Activated T-cell treated with anti-CD3 and anti-CD28 coated beads for 24 hours (primary cell): ENCODE measurements at regions not wholly inside any gene's neighbourhood (a gene's known extent, or its start where the extent isn't known, plus 50 kb on each side); places are given as distances from the start of the nearest gene placed in this dataset.
"Not testable (repeated sequence)": the region's sequence is repeated elsewhere in the genome, so short reads cannot be mapped to it uniquely, and the experiment has no call there.

Source experiments
- DNase-seq: peaks from one replicate; pipeline ENCODE4 v3.0.0-alpha.2; 2020; ENCODE audit warnings: low read depth

DNA sequence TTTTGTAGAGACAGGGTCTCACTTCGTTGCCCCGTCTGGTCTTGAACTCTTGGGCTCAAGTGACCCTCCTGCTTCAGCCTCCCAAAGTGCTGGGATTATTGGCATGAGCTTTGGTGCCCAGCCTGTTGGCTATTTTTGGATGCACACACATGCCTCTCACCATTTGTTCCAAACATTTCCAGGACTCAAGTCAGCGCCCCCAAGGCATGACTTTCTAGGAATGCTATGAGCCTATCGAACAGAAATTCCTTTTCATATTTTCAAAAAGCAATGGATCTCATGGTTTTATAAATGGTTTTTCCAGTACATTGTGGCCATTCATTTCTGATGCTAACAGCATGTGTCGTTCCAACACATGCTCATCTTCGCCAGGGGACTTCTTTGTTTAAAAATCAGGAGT, 119.3 kb upstream of the NAA20 start:
- no peak for DNase-seq

DNA sequence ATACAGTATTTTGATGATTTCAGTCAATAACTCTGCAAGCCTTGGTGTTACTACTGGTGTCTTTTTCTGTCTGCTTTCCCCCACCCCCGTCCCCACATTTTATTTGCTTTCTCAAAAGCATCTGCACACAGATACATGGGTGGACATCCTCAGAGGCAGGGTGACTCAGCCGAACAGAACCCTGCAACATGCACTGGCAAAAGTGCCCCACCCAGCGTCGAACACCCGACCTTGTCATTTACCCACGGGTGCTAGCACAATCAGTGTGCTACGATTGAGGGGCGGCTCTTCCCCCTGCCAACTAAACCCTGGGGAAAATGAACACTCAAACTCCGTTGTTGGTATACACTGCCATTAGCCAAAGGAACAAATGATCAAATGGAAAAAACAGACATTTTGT, 115.9 kb upstream of the NAA20 start:
- no peak for DNase-seq

DNA sequence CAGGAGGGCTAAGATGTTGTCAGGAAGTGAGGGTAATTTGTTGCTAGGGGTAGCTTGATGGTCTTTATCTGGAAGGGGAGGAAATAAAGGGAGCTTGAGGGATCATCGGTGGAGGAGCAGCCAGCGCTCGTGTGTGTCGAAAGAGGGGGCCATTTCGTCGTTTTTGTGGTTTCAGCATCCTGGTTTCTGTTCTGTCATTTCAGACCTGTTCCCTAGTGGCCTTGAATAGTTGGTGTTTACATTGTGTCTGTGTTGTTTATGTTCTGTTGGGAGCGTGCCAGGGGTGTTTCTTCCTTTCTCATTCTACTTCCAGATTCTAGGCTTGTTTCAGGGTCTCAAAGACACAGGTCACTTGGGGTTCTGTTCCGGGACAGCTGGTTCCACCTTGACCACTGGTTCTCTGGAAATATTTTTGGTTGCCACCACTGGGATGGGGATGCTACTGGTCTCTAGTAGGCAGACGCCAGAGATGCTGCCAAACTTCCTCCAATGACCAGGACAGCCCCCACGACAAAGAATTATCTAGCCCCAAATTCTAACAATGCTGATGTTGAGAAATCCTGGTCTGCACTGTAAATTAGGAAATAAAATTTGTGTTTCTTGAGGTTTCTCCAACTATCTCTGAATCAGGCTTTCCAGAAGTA, 113.9 kb upstream of the NAA20 start:
- no peak for DNase-seq

DNA sequence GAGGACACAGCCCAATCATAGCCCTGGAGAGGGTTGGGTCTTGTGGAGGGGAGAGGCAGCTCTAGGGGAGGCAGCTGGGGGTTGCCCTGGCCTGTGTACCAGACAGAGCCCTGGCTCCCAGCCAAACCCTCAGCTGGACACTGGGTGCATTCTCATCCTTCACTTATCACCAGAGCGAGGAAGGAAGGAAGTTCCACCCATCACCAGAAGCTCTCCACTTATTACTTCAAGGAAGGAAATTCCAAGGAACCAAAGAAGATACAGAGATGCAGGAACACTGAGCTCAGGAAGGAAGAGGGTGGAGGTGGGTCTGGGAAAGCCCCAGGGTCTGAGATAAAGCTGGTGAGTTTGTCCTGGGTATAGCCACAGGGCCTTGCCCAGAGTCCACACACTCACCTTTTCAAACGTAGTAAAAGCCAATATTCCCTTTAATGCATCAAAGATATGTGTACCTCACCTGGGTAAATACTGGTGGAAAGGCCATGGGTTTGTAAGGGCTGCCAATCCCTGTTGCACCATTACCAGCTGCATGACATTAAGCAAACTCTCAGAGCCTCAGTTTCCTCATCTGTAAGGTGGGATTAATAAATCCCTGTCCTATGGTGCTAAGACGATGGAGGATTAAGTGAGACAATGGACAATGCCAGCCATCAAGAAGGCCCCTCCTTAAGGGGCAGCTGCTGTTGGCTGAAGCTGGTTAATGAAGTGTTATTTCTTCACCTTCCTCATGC, 109.7 kb upstream of the NAA20 start:
- DNase-seq = no peak

DNA sequence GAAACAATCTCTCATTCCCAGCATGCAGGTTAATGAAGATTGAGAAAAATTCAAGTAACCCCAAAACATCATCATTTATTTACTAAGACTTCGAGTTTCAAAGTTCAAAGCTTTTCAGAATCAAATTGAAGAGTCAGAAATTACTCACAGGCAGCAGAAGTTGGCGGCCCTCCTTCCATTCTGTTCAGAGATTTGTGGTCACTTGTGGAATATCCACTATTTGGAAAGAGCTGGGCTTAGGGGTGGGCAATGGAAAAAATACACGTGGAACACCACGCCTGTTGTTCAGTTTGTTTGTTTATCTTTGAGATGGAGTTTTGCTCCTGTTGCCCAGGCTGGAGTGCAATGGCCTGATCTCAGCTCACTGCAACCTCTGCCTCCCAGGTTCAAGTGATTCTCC, 108.6 kb upstream of the NAA20 start:
- no peak for DNase-seq

DNA sequence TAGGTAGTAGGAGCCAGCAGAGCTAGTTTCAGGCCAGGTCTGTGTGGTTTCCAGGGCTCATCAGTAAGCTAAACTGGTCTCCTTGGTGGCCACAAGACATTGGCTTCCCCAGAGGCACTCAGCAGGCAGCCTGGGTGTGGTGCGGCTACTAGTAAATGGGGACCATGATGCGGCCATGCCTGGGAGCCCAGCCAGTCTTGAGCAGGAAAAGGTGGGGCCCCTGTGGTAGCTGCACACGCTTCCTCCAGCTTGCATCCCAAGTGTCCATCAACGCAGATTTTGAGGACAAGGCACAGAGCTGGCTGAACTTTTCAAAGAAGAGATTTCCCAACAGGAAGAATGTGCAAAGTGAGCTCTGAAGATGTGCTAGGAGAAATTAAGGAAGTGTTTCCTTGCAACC, 107.4 kb upstream of the NAA20 start:
- no peak for DNase-seq

DNA sequence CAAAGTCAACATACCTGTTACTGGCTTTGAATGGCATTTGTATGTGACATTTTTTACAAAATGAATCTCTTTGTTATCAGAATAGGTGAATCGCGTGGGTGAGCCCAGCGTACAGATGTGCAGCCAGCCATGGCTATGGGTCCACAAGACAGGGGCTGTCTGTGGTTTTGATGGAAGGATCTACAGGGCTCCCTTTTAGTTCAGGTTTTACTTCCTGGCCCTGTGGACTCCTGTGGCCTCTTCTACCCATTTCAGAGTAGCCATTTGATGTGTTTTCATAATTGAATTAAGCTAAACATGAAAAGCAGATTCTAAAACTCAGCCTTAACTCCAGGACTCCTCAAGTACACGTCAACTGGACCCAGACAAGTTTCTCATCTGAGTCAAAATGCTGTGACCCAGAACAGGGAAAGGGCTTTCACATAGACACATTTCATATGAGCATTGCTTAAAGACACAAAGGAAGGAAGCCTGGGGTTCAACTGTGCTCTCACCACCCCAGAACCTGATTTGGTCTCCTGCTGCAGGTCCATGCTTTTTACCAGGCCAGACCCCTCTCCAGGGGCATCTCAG, 105.3 kb upstream of the NAA20 start:
- no peak for DNase-seq

DNA sequence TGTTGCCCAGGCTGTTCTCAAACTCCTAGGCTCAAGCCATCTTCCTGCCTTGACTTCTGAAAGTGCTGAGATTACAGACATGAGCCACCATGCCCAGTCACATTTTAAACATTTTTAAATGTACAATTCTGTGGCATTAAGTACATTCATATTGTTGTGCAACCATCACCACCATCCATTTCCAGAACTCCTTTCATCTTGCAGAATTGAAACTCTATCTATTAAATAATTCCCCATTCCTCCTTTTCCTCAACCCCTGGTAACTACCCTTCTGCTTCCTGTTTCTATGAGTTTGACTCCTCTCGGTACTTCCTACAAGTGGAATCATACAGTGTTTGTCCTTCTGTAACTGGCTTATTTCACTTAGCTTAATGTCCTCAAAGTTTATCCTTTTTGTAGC, 103.8 kb upstream of the NAA20 start:
- no peak for DNase-seq

DNA sequence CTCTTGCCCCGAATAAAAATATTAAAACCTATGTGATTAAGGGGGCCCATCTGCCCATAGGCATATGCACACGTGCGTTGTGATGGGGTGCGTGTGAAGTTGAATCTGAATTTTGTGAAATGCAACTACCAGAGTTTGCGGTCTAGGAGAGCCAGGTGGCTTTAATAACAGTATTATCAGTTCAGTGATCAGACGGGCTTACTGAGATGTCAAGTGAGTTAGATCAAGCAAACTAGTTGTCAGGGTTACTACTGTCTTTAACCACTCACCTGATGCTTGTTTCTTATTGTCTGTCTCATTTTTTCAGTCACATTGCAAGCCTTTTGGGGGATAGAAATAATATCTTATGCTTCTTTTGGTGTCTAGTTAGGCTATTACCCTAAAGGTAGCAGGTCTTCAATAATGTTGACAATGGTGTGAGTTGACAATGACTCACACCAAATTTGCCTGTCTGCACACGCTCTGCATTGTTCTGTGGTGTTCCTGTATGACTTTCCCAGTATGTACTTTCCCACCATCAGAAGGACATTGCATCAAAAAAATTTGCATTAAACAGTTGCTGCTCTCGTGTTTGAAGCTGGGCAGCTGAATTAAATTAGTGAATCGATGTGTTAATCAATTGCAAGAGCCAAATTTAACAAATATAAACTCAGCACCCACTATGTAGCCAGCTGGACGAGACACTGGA, 103.1 kb upstream of the NAA20 start:
- DNase-seq = no peak

DNA sequence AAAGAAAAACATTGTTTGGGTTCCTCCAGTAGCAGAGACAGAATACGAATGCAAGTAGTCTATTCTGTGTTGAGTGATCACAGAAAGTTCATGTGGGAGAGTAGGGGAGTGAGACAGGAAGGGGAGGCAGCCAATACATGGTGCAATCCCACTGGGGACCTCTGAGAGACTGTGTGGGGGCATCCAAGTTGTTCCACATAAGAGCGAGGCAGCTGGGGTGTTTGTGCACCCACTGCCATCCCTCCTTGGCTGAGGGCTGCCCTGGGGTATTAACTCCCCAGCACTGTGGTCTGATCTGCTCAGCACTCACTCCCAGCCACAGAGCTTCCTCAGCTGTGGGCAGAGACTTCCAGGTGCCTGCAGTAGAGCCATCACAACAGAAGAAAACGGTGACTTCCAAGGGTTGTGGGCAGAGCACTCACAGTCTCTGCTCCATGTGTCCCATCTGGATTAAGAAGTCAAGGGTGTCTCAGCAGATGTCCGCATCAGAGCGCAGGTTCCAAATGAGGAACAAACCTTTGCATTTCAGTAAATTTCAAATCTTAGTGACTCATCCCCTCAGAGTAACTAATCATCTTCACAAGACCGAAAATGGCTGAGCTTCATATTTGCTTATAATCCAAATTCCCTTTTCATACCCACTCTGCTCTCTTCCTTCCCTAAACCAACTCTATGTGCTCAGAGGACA, 101.9 kb upstream of the NAA20 start:
- no peak for DNase-seq

DNA sequence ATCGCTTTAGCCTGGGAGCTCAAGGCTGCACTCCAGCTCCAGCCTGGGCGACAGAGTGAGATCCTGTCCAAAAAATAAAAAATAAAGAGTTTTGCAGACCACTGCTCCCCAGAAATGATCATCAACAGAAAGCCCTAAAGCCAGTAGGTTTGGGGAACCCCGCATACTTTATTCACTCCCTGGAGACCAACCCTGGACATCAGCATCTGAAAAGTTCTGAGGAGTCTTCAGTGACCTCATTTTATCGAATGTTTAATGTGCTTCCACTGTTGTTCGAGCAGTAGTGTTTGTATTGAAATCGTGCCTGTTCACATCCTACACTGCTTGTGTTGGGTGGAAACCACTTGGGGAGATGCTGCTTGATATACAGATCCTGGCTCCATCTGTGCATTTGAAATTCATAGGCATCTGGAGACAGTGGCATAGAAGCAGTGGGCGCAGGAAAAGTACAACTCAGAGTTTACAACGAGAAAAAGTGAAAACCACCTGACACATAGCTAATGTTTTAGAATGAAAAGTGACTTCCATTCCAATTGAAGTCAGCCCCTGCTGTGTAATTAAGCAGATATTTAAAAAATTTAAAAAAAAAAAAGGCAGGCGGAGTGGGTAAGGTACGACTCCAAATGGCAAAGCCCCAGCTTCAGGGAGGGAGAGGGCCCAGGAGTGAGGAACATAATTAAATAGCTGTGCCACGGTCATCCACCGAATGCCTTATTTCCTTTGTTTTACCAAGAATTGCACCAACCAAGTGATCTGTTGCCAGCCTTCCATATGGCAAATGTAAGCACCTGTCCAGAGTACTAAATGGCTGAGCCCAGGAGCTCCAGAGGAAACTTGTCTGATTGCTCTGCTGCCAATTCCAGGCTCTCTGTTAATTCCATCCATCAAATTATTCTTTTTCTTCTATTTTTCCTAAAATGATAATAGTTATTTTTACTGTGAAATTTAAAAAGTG, 100.4 kb upstream of the NAA20 start:
- DNase-seq = no peak

DNA sequence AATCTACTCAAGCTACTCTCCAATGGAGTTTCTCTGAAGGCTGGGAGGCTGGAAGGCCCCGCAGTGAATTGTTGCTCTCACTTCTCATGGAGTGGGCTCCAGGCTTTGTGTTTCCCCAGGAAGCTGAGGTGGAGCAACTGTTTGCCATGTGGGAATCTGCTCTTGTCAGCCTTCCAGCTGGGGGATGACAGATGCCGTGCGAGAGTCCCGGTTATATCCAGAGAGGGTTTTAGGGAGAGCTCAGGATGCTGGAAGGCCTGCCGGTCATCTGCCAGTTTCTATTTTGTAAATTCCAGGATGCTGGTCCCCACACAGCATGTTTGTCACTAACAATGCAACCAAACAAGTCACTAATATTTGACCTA, 98.2 kb upstream of the NAA20 start:
- no peak for DNase-seq

DNA sequence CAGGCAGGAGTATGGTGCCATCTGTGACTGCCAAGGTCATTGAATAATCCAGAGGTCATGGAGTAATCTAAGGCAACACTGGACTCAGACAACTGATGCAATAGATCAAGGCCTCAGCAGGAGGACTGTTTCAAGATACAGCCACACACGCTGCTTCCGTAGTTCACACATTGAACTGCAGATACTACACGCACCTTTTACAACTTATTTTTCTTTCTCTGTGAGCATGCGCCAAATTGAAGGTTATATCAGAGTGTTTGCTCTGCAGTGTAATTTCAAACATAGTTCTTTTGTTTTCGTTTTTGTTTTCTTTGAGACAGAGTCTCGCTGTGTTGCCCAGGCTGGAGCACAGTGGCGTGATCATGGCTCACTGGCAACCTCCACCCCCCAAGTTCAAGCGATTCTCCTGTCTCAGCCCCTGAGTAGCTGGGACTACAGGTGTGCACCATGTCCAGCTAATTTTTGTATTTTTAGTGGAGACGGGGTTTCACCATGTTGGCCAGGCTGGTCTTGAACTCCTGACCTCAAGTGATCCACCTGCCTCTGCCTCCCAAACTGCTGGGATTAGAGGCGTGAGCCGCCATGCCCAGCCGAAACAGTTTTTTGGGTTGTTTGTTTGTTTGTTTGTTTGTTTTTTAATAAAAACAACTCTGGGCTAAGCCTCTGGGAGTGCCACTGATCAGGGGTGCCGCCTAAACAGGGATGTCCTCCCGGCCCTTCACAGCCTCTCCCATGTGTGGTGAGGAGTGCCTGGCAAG, 96.6 kb upstream of the NAA20 start:
- no peak for DNase-seq

DNA sequence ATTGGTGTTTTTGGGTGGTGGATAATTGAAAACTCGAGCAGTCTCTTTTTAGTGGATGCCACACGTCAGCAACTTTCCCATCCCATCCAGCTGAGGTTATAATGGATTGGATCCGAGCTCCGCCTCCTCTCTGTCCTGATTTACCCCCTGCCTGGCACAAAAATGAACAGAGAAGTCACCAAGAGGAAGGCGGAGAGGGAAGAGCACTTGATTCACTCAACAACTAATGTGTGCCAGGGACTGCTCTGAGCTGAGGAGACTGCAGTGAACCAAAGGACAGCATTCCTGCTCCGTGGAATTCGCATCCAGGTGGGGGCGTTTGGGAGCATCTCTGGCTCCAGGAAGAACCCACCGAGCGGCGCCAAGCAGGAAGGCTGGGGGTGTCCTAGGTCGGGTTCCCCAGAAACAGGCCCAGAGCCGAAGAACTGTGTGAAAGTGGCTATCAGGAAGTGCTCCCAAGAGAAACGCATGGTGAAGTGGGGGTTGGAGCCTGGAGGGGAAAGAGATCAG, 95.8 kb upstream of the NAA20 start:
- no peak for DNase-seq

DNA sequence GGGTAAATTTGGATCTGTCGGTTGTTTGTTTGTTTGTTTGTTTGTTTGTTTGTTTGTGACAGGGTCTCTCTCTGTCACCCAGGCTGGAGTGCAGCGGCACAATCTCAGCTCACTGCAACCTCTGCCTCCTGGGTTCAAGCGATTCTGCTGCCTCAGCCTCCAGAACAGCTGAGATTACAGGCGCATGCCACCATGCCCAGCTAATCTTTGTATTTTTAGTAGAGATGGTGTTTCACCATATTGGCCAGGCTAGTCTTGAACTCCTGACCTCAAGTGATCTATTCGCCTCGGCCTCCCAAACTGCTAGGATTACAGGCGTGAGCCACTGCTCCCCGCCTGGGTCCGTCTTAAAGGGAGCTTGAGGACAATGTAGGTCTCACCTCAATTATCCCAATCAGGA, 95.3 kb upstream of the NAA20 start:
- not testable (repeated sequence) for DNase-seq

DNA sequence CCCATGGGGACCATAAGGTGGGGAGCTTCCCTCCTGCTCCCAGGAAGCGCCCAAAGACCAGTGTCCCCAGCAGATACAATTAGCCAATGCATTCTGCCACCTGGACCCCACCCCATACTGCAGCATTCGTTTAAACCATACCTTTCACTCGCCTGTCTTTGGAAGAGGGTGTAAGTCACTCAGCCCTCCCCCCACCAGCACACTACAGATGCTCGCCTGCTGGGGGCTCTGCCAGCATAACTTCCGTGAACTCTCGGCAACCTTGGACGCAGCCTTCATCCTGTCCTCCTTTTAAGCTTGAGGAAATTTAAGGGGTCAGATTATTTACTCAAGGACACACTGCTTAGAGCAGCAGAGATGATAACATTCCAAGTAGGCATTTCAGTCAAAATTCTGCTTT, 94.4 kb upstream of the NAA20 start:
- no peak for DNase-seq

DNA sequence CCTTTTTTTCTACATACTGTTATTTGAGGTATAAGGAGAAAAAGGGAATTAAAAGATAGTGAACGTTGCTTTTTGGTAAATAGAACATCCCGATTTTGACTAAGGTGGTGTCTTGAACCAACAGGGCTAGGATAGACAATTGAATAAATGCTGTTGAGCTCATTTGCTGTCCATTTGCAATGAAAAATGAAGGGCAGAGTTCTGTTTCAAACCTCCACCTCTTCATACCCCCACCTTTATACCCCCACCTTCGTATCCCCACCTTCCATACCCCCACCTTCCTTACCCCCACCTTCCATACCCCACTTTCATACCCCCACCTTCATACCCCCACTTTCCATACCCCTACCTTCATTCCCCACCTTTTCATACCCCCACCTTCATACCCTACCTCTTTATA, 93.4 kb upstream of the NAA20 start:
- no peak for DNase-seq

DNA sequence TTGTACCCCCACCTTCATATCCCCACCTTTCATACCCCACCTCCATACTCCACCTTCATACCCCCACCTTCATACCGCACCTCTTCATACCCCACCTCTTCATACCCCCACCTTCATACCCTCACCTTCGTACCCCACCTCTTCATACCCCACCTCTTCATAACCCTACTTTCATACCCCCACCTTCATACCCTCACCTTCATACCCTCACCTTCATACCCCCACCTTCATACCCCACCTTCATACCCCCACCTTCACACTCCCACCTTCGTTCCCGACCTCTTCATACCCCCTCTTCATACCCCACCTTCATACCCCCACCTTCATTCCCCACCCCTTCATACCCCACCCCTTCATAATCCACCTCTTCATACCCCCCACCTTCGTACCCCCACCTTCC, 92.9 kb upstream of the NAA20 start:
- DNase-seq = no peak

DNA sequence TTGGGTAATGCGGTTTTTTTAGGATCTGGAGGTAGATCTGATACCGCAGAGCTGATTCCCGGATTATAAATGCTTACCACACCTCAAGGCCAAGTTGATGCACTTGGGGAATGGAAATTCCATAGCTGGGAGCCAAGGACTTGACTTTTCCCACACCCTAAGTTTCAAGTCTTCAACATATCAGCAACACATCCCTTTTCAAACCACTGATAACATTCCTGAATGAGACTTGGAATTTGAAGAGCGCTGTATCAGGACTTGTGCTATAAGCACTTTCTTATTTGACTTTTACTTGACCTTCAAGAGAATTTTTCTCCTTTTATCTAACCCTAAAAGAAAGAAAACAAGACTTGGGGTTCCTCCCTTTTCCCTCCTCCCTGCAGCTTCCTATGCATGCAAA, 90.6 kb upstream of the NAA20 start:
- DNase-seq = no peak

DNA sequence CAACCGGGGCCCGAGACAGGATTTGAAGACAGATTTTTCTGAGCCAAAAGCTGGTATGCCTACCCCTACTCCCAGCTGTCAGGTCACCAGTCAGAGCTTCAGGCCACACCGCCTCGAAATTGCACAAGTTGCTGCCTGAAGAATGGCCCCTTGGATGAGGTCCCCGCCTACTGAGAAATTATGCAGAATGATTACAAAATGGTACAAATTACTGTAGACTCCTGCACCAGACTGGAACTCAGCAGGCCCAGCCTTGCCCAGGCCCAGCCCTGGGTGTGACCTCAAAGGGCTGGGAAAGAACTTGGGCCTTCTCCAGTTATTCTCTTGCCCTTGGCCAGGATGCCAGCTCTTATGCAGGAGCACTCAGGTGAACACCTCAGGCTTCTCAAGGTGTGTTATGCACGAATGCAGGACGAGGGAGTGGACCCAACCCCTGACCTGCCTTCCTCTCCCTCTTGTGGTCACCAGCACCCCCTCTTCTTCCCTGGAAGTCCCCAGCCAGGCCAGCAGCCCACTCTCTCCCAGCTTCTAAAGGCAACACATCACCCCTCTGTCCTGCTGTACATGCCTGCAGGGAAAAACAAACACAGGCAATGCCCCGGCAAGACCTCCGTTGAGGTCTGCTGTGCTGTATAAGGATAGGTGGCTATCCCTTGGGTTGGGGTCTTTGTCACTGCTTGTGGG, 88.7 kb upstream of the NAA20 start:
- no peak for DNase-seq
